ENCODE measurements at regions not wholly inside any gene's neighbourhood (a gene's known extent, or its start where the extent isn't known, plus 50 kb on each side); places are given as distances from the start of the nearest gene placed in this dataset.

DNA sequence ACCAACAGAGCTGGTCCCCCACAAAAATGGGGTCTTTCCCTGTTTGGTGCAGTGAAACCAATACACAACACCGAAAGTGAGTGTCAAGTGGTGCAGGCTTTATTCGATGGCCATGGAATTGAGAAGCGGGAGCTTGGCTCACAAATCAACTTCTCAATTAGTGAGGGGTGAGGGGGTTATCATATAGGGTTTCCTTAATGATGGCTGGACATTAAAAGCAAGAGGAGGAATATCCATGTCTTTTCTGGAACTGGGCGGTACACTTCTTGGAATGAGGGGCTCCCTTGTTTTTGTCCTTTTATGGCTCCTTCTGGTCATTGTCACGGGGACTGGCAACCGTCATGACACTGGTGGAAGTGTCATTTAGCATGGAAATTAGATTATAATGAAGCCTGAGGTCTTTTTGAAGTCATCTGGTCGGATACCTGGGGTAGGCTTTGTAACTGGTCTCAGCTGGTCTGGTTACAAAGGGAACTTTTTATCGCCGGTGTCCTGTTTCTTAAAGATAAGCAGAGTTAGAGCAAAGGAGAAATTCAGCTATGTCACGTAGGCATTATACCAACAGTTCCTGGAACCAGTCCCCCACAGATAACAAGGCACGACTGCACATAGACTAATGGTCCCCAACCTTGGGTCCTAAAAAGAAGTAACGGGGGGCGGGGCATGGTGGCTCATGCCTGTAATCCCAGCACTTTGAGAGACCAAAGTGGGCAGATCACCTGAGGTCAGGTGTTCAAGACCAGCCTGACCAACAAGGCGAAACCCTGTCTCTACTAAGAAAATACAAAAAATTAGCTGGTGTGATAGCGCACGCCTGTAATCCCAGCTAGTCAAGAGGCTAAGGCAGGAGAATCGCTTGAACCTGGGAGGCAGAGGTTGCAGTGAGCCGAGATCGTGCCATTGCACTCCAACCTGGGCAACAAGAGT lies 93.5 kb upstream of the NDUFV2 start (continued):
- TF ChIP-seq ZFP91 (CRISPR knock-in tag; IDR thresholded peaks at IDR 0.05) (no peak), ZNF77 (CRISPR knock-in tag; IDR thresholded peaks at IDR 0.05) (no peak), MTA1 (IDR thresholded peaks at IDR 0.05; ENCODE audit: borderline replicate concordance) (peak; percentile 81), NFYB (IDR thresholded peaks at IDR 0.05; ENCODE audit: extremely low read depth, insufficient read length) (no peak), ZNF133 (CRISPR knock-in tag; IDR thresholded peaks at IDR 0.05) (0 out of 2 replicates have a peak, but pooled peaks have one; percentile 67), POLR2AphosphoS5 (IDR thresholded peaks at IDR 0.05; ENCODE audit: control insufficient read depth, insufficient read depth, low read depth, low read length) (peak; percentile 93), BRCA1 (IDR thresholded peaks at IDR 0.05) (no peak), BRCA1 (CRISPR knock-in tag; IDR thresholded peaks at IDR 0.05) (no peak), CREB5 (CRISPR knock-in tag; IDR thresholded peaks at IDR 0.05) (no peak), NFE2L1 (tag; IDR thresholded peaks at IDR 0.05; ENCODE audit: borderline replicate concordance, low read depth) (peak; percentile 37; the same call in 1 of the 2 replicates), NR1H2 (CRISPR knock-in tag; IDR thresholded peaks at IDR 0.05) (no peak), TSHZ1 (CRISPR knock-in tag; IDR thresholded peaks at IDR 0.05) (peak; percentile 52; the same call in 1 of the 2 replicates), MYNN (IDR thresholded peaks at IDR 0.05) (peak; percentile 86), MYNN (CRISPR knock-in tag; IDR thresholded peaks at IDR 0.05) (no peak), IRF1 (CRISPR knock-in tag; IDR thresholded peaks at IDR 0.05; ENCODE audit: borderline replicate concordance) (no peak)
- TF ChIP-seq, protein P1, sequence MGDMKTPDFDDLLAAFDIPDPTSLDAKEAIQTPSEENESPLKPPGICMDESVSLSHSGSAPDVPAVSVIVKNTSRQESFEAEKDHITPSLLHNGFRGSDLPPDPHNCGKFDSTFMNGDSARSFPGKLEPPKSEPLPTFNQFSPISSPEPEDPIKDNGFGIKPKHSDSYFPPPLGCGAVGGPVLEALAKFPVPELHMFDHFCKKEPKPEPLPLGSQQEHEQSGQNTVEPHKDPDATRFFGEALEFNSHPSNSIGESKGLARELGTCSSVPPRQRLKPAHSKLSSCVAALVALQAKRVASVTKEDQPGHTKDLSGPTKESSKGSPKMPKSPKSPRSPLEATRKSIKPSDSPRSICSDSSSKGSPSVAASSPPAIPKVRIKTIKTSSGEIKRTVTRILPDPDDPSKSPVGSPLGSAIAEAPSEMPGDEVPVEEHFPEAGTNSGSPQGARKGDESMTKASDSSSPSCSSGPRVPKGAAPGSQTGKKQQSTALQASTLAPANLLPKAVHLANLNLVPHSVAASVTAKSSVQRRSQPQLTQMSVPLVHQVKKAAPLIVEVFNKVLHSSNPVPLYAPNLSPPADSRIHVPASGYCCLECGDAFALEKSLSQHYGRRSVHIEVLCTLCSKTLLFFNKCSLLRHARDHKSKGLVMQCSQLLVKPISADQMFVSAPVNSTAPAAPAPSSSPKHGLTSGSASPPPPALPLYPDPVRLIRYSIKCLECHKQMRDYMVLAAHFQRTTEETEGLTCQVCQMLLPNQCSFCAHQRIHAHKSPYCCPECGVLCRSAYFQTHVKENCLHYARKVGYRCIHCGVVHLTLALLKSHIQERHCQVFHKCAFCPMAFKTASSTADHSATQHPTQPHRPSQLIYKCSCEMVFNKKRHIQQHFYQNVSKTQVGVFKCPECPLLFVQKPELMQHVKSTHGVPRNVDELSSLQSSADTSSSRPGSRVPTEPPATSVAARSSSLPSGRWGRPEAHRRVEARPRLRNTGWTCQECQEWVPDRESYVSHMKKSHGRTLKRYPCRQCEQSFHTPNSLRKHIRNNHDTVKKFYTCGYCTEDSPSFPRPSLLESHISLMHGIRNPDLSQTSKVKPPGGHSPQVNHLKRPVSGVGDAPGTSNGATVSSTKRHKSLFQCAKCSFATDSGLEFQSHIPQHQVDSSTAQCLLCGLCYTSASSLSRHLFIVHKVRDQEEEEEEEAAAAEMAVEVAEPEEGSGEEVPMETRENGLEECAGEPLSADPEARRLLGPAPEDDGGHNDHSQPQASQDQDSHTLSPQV (IDR thresholded peaks at IDR 0.05), result no peak

Measured in K562 (cell line).